Glutamatergic neuron (in vitro differentiated cells): ENCODE measurements at regions not wholly inside any gene's neighbourhood (a gene's known extent, or its start where the extent isn't known, plus 50 kb on each side); places are given as distances from the start of the nearest gene placed in this dataset.
A peak's percentile ranks its signal among the peaks of the same experiment; 100 is the strongest.

Experiments used
- DNase-seq: peaks from one replicate; pipeline ENCODE4 v3.0.0; 2022
- H3K27ac Mint-ChIP-seq: one replicate; pipeline ENCODE4 v1.8.0; 2020; ENCODE audit warnings: mild to moderate bottlenecking, mixed read lengths, inconsistent platforms; ENCODE audit not compliant: unreplicated experiment
- H3K27me3 Mint-ChIP-seq: one replicate; pipeline ENCODE4 v1.8.0; 2020; ENCODE audit warnings: mild to moderate bottlenecking, moderate library complexity, mixed read lengths, inconsistent platforms; ENCODE audit not compliant: unreplicated experiment
- H3K36me3 Mint-ChIP-seq: one replicate; pipeline ENCODE4 v1.8.0; 2020; ENCODE audit warnings: mild to moderate bottlenecking, mixed read lengths, inconsistent platforms; ENCODE audit not compliant: unreplicated experiment
- H3K4me1 Mint-ChIP-seq: one replicate; pipeline ENCODE4 v1.8.0; 2020; ENCODE audit warnings: mild to moderate bottlenecking, low read depth, mixed read lengths, inconsistent platforms; ENCODE audit not compliant: unreplicated experiment
- H3K4me3 Mint-ChIP-seq: one replicate; pipeline ENCODE4 v1.8.0; 2020; ENCODE audit warnings: mild to moderate bottlenecking, mixed read lengths, inconsistent platforms; ENCODE audit not compliant: unreplicated experiment
- H3K9me3 Mint-ChIP-seq: one replicate; pipeline ENCODE4 v1.8.0; 2020; ENCODE audit warnings: mild to moderate bottlenecking, moderate library complexity, mixed read lengths, inconsistent platforms; ENCODE audit not compliant: unreplicated experiment
- CTCF ChIP-seq: fragments of 200-600 bp; sonication (generic); IDR thresholded peaks from one replicate; pipeline ENCODE4 v1.5.0; 2021; ENCODE audit not compliant: partially characterized antibody, unreplicated experiment

GRCh38 chr18:40841063-40841462 is 1114.0 kb upstream of the PIK3C3 start:
- no peak for TF ChIP-seq CTCF
- Mint-ChIP-seq H3K4me3 (no peak overlapping the region), H3K27ac (no peak overlapping the region), H3K4me1 (peaks cover 1% of the 10 kb centered on the region), H3K27me3 (peaks cover 3% of the 10 kb centered on the region), H3K36me3 (peaks cover 9% of the 10 kb centered on the region), H3K9me3 (no peaks in the 10 kb centered on the region)
- DNase-seq = no peak

DNA sequence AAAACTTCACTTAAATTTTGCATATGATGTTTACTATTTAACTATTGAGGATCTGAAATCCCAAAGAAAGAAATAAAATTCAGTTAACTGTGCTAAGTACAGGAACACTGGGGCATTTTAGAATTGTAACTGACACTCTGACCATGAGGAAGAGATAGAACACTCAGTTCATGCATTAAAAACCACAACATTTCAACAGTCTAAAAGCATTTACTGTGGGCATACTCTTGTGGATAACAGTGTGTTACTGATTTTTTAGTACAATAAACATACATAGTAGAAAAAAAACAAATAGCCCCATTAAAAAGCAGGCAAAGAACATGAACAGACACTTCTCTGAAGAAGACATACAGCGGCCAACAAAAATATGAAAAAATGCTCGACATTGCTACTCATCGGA is 1122.7 kb upstream of the PIK3C3 start:
- Mint-ChIP-seq H3K36me3 (no peaks in the 10 kb centered on the region), H3K9me3 (no peaks in the 10 kb centered on the region), H3K27me3 (no peaks in the 10 kb centered on the region), H3K4me1 (peaks cover 1% of the 10 kb centered on the region), H3K4me3 (no peak overlapping the region), H3K27ac (no peak overlapping the region)
- TF ChIP-seq CTCF = no peak
- DNase-seq = no peak

GRCh38 chr18:40824291-40824690 is 1130.7 kb upstream of the PIK3C3 start:
- H3K9me3 Mint-ChIP-seq = peaks cover 3% of the 10 kb centered on the region
- TF ChIP-seq CTCF = no peak
- no peak for DNase-seq
- no peaks in the 10 kb centered on the region for H3K27me3 Mint-ChIP-seq
- no peak overlapping the region for H3K27ac Mint-ChIP-seq
- H3K36me3 Mint-ChIP-seq = no peaks in the 10 kb centered on the region
- H3K4me1 Mint-ChIP-seq = peaks cover 4% of the 10 kb centered on the region
- H3K4me3 Mint-ChIP-seq = no peak overlapping the region

- peak; percentile 62 for DNase-seq
- no peak for TF ChIP-seq CTCF
These were observed 1133.3 kb upstream of the PIK3C3 start for GRCh38 chr18:40821596-40822243.

DNA sequence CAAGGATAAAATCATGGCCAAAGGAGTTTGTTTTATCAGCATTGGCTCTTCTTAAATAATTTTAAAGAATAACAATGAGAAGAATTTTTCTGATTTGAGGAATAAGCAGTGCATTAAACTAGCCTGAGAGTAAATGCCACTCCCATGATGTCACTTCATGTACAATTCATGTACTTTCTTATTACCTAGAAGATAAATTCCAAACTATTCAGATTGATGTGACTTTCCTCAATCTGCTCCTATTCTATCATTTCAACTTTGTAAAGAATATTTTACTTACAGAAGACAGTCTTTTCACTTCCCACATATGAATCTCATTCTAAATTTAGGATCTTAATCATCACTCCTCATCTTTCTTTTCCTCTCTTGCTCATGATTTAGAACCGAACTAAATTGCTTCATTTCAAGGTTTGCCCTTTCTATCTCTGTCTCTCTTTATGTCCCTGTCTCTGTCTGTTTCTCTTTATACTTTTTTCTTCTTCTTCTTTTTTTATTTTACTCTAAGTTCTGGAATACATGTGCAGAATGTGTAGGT is 1142.0 kb upstream of the PIK3C3 start:
- H3K4me3 Mint-ChIP-seq = no peak overlapping the region
- no peak for DNase-seq
- no peaks in the 10 kb centered on the region for H3K4me1 Mint-ChIP-seq
- H3K27ac Mint-ChIP-seq = no peak overlapping the region
- no peaks in the 10 kb centered on the region for H3K36me3 Mint-ChIP-seq
- no peak for TF ChIP-seq CTCF
- H3K27me3 Mint-ChIP-seq = no peaks in the 10 kb centered on the region
- no peaks in the 10 kb centered on the region for H3K9me3 Mint-ChIP-seq

More at GRCh38 chr18:40821596-40822243, 1133.3 kb upstream of the PIK3C3 start:
- H3K27ac Mint-ChIP-seq = no peak overlapping the region
- peaks cover 3% of the 10 kb centered on the region for H3K9me3 Mint-ChIP-seq
- peak overlapping the region; percentile 2 for H3K4me3 Mint-ChIP-seq
- H3K27me3 Mint-ChIP-seq = no peaks in the 10 kb centered on the region
- H3K36me3 Mint-ChIP-seq = no peaks in the 10 kb centered on the region
- H3K4me1 Mint-ChIP-seq = peaks cover 4% of the 10 kb centered on the region
